T-helper 1 cell treated with Interleukin-12 subunit alpha and Interleukin-12 subunit beta and Interleukin-4 antibody, amounts not matched to agents 30 ng/mL and 1 ng/mL, for 36 hours (primary cell): ENCODE measurements at regions not wholly inside any gene's neighbourhood (a gene's known extent, or its start where the extent isn't known, plus 50 kb on each side); places are given as distances from the start of the nearest gene placed in this dataset.
"Not testable (repeated sequence)": the region's sequence is repeated elsewhere in the genome, so short reads cannot be mapped to it uniquely, and the experiment has no call there.

Source experiments
- intact Hi-C: fragments of 100-400 bp; cut with micrococcal nuclease; formaldehyde crosslinking; loops from one replicate; pipeline ENCODE4 v1.15.1; 2024

DNA sequence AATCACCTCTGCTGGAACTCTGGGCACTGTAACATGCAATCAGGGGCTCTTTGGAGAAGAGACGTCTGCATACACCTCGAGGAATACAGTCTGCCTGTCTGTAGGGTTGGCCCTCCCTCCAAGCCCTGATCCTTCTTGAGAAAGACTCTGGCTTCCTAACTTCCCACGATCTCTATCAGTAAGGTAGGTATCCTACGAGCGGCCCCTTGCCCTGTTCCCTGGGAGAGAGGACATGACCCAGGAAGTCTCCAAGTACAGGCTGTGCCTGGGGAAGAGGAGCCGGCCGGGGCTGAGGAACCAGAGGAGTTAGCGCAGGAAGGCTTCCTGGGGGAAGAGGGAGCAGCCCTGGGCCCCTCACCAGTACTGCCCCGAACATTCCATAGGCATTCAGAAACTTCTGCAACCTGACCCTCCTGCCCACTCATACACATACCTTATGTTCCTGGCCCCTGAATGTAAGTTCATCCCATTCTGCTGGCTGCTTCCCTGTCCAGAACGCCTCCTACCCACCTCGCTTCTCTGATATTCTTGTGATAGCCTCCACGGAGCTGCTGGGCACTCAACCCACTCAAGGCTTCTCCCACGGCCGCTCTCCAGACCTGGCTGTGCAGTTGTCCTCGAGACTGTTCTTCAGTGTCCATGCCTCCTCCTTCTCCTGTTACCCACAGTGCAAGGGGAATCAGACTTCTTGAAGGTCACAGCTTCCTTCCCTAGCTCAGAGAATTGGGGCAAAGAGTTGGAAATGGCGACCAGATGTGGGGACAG, 116.1 kb downstream of the CYP26B1 start:
- intact Hi-C loops = no loop called here

DNA sequence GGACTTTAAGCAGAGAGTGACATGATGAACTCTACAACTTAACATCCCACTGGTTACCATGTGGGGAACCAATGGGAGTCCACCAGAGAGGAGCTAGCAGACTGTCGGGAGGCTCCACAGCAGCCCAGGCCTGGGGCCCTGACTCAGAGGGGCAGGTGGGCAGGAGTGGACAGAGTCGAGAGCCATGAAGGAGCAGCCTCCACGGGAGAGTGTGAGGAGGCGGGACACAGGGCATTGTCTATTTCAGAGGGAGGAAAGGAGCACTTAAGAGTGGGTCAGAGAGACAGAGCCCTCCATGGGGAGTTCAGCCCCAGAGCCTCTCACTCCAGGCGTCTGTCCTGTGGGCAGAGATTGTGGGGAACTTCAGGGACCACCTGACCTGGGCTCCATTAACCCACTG, 118.7 kb downstream of the CYP26B1 start:
- intact Hi-C loops = no loop called here

DNA sequence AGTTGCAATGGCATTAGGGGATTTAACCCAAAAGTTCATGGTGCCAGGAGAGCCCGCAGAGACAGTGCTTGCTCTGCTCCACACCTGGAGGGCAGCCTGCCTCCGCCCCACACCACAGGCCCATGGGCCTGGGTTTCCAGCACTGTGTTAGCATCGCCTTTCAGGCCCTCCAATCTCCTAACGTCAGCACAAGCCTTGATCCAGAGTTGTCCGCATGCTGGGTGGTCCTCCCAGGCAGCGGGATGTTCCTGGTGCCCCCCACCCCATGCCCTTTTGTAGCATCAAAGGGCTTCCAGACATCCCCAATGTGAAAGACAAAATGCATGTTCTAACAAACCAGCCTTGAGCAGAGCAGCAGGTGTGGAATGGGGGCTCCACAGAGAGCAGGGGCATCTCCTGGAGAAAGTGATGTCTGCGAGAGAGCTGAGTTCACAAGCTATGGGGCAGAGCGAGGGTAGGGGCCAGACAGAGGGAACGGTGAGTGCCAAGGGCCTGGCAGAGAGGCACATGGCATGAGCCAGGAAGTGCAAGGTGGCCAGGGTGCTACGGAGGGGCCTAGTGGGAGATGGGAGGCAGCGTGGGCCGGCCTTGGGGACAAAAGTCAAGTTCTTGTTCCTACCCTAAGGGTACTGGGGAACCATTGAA, 119.2 kb downstream of the CYP26B1 start:
- intact Hi-C loops = no loop called here

DNA sequence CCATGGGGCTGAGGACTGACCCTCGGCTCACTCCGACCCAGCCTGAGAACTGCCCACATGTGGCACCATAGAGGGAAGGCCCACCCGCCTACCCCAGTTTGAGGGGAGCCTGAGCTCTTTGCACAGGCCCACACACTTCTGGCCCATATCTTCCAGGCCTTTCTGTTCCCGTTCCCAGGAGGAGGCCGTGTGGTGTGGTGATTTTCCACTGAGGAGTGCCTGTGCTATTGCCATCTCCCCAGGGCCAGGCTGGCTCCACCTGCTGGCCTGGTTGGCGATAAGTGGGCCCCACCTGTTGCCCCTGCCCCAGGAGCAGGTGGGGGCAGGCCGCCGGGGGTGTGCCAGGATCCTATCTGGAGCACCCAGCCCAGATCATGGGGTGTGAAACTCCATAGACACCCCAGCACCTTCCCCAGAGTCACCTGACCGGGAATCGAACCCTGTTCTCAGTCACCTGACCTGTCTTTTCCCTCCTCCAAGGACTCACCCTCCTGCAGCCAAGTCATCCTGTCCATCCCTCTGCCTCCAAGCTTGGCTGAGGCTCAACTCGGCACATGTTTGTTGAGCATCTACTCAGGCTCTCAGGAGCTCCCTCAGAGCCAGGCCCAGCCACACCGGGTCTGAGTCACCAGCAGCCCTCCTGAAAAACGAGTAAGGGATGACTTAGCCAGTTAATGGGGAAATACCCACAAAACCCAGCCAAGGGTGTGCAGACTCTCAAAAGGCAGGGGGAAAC, 120.1 kb downstream of the CYP26B1 start:
- intact Hi-C loops = no loop called here

DNA sequence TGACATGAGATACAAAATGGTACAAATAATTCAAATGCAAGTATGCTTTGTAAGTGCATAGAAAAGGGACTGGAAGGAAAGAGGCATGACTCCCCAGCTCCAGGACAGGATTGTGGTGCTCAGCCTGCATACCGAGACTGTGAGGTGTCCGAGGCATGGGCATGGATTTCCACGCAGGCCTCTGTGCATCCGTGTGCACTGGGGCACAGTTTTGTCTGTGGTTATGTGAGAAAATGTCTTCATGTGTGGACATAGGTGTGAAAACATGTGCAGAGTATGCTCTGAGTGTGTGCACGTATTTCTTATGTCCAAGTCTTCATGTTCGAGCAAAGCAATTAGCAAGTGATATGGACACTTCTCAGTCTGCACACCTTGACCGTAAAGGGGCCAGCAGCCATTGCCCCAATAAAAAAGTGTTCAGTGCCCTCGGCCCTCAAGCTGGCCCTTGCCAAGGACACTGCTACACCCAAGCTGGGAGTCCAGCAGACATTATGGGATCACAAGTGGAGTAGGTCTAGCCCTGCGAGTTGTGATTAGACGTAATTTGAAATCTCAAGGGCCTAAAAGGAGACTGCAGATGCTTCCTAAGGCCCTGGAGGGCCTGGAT, 120.7 kb downstream of the CYP26B1 start:
- intact Hi-C loops = no loop called here

DNA sequence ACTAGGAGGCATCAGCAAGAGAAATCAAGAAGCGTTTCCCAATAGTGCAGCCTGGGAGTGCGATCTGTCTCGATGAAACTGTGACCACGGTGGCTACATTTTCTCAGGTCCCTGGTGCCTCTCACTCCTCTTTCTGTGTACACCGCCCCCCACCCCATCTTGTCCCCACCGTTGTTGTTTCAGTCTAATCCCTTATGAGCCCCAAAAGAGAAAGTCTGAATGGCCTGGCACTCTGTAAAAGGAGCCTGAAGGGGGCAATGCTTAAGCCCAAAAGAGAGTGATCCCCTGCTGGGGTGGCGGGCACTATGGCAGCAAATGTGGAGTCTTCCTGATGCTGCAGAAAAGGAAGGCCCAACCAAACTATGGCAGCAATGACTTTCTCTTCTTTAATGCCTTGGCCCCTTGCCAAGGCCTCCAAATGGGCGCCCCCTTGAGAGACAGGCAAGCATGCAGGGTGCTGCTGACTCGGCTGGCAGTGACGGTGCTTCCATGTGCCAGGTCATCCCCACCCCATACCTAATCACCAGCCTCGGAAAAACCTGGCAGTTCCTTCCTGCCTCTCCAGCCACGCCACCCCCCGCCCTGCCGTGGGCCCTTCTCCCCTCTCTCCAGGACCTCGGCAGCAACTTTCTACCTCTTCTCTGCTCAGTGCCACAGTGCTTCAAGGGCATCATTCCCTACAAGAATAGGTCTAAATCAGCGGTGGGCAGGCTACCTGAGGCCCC, 123.0 kb downstream of the CYP26B1 start:
- intact Hi-C loops = no loop called here

DNA sequence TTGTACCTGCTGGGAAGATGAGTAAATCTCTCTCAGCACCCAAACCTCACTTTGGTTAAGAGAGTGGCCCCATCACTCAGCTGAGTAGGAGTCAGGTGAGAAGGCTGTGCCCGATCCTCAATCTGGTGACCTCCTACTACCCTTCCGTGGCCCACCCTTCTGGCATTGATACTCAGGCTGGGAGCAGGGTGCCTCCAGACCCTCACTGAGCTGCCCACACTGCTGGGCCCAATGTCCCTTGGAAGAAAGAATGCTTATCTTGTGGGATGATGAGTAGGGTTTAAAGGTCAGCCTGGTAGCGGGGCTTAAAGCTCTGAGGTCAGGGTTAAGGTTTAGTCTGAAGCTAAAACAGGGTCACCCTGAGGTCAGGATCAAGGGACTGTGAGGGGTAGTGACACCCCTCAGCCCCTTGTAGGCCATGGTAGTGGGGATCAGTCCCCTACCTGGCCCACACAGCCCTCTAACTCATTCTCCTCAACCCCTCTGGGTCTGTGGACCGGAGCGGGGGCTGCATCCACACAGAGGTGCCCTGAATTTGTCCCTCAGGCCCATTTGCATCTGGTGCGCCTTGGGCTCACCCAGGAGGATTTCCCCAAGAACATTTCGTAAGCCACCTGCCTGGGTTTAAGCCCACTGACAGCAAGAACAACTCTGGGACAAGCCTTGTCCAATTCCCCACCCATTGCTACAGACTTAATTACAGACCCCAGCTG, 123.8 kb downstream of the CYP26B1 start:
- intact Hi-C loops = no loop called here

DNA sequence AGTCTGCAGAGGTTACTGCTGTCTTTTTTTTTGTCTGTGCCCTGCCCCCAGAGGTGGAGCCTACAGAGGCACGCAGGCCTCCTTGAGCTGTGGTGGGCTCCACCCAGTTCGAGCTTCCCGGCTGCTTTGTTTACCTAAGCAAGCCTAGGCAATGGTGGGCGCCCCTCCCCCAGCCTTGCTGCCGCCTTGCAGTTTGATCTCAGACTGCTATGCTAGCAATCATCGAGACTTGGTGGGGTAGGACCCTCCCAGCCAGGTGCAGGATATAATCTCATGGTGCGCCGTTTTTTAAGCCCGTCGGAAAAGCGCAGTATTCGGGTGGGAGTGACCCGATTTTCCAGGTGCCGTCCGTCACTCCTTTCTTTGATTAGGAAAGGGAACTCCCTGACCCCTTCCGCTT, 126.3 kb downstream of the CYP26B1 start:
- intact Hi-C loops = not testable (repeated sequence)

DNA sequence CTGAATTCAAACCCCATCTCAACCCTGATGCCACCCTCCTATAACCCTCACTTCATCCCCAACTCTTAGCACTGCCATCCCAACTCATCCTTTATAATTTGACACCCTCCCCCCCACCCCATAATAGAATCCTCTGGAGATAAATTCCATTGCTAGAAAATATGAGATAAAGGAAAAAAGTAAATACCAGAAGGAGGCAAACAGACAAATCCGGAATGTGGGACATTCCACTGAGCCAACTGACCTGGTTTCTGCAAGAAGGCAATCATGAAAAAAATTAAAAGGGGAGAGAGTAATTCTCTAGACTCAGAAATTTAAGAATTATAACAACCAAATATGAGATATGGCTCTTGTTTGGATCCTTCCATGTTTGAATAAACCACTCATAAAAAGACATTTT, 132.4 kb downstream of the CYP26B1 start:
- intact Hi-C loops = no loop called here

DNA sequence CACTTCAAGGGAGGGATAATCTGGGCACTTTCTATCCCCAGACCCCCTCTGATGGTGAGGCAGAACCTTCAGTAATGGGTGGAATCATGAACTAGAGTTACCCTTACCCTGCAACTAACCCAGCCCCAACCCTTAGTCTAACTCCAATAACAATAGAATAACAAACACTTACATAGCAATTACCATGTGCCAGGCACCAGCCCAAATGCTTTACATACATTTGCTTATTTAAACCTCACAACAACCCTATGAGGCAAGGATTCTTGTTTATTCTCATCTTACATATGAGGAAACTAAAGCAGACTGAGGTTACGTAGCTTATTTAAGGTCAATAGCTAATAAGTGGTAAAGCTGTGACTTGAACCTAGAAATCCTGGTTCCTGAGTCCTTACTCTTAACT, 132.8 kb downstream of the CYP26B1 start:
- intact Hi-C loops = no loop called here

DNA sequence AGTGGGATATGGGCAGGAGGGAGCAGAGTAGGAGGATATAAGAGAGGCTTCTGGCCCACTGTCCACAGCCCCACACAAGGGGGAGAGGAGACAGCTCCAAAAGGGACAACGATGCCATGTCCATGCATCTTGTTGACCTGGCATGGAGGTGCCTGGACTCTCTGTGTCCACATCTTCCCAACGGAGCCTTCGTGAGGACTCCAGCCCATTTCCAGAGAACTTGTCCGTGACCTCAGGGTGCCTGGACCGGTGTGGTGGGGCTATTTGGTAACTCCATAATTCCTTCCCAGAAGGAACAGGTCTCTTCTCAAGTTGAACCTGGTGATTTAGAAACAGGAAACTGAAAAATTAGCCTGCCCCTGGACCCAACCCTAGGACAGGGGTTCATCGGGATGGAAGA, 133.9 kb downstream of the CYP26B1 start:
- intact Hi-C loops = no loop called here

DNA sequence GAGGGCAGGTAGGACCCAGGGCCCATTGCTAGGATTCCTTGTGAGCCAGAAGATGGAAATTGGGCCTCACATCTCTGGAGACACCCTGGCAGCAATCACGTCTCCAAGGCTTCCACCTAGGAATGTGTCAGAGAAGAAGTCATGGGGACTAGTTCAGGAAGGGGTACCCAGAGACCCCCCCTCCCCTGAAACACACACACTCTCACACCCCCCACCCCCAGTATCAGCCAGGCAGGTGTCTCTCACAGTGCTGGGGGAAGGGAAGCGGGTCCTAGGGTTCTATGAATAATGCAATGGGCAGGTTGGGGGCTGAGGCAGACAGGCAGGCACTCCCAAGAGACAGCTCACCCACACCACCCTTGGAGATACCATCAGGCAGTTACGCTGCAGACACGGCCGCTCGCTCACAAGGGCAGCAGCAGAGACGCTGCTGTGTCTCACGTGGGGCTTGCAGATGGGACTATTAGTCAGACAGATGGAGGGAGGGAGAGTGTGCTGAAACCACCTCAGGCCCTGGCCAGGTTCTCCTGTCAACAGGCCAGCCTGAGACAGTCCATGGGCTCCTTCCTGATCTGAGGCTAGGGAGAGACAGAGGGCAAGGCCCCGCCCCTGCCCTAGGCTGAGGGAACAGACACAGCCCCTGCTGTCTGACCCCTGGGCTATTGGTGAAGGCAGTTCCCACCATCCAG, 134.6 kb downstream of the CYP26B1 start:
- intact Hi-C loops = no loop called here

DNA sequence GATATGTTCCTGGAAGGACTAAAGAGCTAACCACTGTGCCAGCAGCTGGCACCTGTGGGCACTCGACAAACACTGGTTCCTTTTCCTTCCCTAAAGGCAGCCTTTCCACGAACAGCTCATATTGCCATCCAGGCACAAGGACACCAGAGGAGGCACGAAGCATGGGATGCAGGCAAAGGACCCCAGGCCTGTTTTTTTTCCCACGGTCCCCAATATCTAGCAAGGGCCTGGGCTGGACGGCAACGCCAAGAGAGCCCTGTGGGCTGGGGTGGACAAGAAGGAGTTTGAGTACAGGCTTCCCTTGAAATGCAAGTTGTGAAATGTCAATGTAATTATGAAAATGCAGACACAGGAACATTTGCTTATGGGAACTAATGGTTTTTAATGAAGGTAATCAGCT, 135.9 kb downstream of the CYP26B1 start:
- intact Hi-C loops = no loop called here

DNA sequence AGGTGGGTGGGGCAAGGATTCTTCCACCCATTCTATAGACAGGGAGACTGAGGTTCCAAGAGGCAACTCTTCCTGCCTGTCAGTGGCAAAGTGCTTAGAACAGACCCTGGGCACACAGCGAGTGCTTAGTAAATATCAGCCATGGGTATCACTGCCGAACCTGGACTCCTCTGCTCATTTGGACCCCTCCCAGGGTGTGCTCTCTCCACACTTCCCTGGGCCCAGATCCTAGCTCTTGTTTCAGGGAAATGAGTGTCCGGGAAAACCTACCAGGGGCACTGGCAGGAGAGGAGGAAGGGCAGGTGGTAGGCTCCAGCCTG, 136.3 kb downstream of the CYP26B1 start:
- intact Hi-C loops = no loop called here

DNA sequence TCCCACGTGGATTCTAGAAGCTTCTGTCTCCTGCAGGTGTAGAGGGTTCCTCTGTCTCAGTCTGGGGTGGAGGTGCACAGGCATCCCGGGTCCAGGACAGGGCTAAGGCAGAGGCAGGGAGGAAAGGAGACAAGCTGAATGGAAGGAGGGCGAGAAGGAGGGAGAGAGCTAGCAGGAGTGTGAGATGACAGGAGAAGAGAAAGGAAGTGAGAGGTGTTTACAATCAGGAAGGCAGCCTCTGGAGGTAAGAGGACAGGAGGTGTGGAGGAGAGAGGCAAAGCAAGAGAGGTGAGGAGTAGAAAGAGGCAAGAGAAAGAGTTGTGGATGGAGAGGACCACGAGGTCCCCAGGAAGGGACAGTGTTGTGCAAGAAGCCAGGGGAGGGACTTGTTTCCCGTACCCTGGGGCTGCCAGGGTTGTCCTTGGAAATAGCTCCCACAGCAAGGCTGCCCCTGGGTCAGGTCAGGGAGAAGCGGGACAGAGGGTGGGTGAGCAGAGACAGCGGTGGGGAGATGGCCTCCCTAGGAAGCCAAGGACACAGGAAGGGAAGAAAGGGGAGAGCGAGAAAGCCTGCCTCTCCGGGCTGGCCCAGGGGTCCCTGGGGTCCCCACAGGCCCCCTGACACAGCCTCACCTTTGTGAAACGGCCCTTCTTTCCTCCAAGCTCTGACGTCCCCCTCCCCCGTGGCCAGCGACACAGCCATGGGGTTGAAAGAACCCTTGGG, 136.9 kb downstream of the CYP26B1 start:
- intact Hi-C loops = no loop called here

DNA sequence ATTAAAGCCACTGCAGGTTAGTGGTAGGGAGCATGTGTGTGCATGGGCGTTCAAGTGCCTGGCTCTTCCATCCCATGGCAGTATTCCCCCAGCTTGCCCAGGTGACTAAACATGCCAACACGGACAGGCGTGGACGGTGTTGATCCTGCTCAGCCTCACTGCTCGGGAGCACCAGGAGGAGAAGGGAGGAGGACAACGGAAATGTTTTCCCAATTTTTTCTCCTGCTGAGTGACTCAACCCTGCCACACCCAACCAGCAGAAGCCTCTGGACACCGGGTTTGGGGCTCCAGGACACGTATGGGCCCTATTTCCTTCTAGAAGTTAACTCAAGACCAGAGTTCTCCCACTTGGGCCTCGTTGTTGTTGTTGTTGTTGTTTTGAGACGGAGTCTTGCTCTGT, 139.1 kb downstream of the CYP26B1 start:
- intact Hi-C loops = no loop called here

DNA sequence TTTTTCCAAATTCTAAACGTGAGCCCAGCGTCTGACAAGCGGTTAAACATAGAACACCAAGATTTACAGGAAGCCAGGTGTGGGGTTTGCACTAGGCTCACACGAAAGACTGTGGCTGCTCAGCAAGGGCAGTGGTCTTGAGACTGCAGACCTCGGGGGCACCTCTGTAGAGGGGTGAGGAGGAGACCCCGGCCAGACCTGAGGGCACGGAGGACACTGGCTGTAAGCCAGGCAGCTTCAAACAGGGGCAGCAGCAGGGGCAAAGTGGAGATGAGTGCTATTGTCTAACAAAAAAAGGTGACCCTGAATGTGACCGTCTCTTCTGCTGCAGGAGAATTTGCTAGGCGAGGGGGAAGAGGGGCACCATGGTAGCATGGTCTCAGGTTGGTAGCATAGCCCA, 140.3 kb downstream of the CYP26B1 start:
- intact Hi-C loops = no loop called here

DNA sequence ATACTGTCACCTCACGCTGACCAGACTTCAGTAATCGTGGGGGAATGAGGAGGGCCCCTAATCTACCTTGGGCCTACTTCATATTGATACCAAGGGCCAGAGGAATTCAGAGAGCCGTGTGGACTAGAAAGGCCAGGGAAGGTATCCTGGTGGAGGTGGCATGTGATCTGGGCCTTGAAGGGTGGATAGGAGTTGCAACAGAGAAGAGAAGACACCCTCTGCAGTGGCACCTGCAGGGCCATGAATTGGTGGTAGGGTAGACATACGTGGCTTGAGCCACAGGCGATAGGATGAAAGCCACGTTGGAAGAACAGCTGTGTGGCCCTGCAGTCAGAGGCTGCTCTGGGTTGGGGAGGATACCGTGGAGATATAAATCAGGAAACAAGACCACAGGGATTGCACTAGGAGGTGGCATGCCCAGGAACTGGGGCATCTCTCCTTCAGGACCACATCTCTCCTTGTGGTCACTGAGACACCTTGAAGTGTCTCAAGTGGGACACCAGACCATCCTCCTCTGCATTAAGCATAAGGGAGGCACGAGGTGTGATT, 141.4 kb downstream of the CYP26B1 start:
- intact Hi-C loops = no loop called here

DNA sequence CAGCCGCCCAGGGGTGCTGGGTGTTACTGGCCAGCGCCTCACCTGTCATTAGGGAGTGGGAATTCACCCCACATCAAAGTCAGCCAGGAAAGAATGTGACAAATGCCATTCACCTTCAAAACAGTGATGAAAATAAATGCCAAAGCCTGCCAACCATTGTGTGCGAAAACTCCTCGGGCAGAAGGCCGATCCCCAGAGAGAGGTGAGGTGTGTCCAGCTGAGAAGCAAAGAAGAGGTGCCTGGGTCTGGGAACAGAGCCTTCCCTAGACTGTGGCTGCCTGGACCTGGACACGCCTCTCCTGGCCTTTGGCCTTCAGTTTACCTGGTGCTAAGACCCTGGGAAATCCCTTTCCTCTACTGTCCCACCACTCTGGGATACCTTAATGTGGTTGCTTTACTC, 142.7 kb downstream of the CYP26B1 start:
- intact Hi-C loops = no loop called here
